ENCODE measurements at regions not wholly inside any gene's neighbourhood (a gene's known extent, or its start where the extent isn't known, plus 50 kb on each side); places are given as distances from the start of the nearest gene placed in this dataset.
"Not testable (repeated sequence)": the region's sequence is repeated elsewhere in the genome, so short reads cannot be mapped to it uniquely, and the experiment has no call there.

DNA sequence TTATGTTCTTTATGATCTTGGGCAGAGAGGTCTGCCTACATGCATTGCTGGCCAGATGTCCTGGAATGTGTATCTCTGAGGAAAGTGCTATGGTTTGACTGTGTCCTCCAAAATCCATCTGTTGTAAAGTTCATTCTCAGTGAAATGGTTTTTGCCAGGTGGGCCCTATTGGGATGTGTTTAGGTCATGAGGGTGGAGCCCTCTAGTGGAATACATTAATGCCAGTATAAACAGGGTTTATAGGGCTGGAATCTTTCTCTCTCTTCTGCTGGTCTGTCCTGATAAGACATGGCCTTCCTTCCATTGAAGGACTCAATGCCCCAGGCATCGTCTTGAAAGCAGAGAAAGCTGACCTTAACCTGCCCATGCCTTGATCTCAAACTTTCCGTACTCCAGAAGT, 258.5 kb downstream of the RPIA start:
- no peak for DNase-seq (ENCODE audit: low read depth)
- TF ChIP-seq, protein P1, sequence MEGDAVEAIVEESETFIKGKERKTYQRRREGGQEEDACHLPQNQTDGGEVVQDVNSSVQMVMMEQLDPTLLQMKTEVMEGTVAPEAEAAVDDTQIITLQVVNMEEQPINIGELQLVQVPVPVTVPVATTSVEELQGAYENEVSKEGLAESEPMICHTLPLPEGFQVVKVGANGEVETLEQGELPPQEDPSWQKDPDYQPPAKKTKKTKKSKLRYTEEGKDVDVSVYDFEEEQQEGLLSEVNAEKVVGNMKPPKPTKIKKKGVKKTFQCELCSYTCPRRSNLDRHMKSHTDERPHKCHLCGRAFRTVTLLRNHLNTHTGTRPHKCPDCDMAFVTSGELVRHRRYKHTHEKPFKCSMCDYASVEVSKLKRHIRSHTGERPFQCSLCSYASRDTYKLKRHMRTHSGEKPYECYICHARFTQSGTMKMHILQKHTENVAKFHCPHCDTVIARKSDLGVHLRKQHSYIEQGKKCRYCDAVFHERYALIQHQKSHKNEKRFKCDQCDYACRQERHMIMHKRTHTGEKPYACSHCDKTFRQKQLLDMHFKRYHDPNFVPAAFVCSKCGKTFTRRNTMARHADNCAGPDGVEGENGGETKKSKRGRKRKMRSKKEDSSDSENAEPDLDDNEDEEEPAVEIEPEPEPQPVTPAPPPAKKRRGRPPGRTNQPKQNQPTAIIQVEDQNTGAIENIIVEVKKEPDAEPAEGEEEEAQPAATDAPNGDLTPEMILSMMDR (IDR thresholded peaks at IDR 0.05; ENCODE audit: low read depth, low read length, missing control alignments) = no peak
- H3K4me3 ChIP-seq (ENCODE audit: low read depth, low read length) = no peak overlapping the region

DNA sequence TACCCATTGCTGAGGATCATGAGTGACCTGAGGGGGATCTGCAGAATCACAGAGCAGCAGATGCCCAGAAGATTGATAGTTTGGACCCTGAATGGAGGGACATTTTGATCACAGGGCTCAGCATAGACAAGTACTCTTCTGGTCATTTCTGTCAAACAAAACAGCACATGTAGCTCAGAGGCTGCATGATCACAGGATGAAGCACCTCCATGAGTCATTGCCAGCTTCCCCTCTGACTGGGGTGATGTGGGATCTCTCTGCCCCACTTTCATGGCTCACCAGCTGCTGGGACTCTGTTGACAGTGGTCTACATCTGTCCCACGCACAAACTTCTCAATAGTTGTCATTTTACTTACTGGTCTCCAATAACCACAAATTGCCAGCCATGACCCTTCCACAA, 264.1 kb downstream of the RPIA start:
- DNase-seq (ENCODE audit: low read depth) = no peak
- TF ChIP-seq, protein P1 (IDR thresholded peaks at IDR 0.05; ENCODE audit: low read depth, low read length, missing control alignments) = no peak
- no peak overlapping the region for H3K4me3 ChIP-seq (ENCODE audit: low read depth, low read length)

DNA sequence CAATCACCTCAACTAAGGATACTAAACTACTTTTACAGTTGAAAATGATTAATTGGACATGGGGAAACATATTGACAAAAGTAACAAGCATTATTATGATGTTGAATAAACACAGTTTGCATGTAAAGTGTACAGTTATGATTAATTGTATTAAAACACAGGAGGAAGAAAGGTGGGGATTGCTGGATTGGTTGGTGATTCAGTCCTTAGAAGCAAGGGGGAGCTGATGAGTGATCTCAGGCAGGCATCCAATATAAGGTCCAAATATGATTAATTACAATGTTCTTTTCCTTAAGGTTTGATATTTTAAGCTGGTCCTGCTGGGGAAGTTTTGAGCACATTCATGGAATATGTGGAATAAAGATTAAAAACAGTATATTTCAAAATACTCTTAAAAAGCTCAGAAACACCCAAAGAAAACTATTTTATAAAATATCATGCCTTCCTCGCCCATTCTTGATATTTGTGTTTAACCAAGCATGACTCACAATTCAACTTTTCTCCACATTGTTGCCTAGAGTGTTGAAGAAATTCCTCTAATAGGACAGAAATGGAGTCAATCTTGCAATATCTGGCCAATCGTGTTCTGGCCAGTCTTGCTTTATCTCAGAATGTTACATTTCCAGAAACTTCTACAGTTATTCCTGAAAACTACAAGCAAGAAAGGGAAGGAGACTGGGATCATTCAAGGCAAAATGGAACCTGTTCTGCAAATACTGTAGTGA, 268.2 kb downstream of the RPIA start:
- no peak overlapping the region for H3K4me3 ChIP-seq (ENCODE audit: low read depth, low read length)
- DNase-seq (ENCODE audit: low read depth) = no peak
- TF ChIP-seq, protein P1 (IDR thresholded peaks at IDR 0.05; ENCODE audit: low read depth, low read length, missing control alignments) = no peak

DNA sequence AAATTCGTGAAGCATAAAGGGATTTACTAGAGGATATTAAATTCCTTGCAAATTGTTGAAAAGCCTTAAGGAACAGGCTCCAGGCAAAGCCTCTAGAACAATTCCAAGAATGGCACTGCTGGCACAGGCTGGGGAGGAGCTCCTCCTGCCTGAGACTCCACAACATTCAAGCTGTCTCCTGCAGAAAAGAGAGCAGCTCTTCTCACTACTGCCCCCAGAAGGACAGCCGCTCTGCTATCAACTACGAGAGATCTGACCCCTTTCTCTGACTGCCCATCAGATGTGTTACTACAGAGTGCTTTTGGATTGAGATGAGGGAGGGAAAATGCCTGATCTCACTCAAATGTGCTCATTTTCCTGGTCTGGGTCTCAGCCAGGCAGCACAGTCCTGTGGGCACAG, 269.9 kb downstream of the RPIA start:
- DNase-seq (ENCODE audit: low read depth); H3K4me3 ChIP-seq (ENCODE audit: low read depth, low read length): not testable (repeated sequence)

DNA sequence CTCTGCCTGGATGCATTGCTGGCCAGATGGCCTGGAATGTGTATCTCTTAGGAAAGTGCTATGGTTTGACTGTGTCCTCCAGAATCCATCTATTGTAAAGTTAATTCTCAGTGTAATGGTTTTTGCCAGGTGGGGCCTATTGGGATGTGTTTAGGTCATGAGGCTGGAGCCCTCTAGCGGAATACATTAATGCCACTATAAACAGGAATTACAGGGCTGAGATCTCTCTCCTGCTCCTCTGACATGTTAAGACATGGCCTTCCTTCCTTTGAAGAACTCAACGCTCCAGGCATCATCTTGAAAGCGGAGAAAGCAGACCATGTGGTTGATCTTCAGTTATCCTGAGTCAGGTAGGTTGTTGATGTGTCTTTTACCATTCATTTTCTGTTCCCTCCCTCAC, 276.4 kb downstream of the RPIA start:
- no peak overlapping the region for H3K4me3 ChIP-seq (ENCODE audit: low read depth, low read length)
- TF ChIP-seq, protein P1 (IDR thresholded peaks at IDR 0.05; ENCODE audit: low read depth, low read length, missing control alignments) = no peak
- no peak for DNase-seq (ENCODE audit: low read depth)

DNA sequence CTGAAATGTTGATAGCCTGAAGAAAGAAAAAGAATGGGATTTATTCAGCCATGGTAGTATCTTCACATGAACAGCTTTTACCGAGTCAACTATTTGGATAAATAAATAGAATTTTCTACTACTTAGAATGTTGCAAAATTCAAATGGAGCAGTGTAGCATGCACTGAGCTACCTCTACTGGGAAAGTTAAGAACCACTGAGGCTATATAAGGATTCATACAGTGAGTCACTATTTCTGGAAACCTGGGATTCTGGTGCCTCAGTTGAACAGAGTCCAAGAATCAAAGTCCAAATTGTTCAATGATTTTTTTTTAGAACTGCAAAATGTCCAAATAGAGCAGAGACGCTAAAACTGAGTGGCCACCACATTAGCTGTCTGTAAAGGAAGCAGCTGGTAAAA, 286.5 kb downstream of the RPIA start:
- not testable (repeated sequence) for H3K4me3 ChIP-seq (ENCODE audit: low read depth, low read length)

DNA sequence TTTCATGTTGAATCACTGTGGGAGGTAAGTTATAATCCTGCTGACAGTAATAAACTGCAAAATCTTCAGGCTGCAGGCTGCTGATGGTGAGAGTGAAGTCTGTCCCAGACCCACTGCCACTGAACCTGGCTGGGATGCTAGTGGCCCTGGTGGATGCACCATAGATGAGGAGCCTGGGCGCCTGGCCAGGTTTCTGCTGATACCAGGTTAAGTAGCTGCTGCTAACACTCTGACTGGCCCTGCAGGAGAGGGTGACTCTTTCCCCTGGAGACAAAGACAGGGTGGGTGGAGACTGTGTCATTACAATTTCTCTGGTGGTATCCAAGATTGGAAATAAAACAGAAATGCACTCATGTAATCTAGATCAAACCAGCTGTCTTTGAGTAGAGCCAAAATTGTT, 287.0 kb downstream of the RPIA start:
- not testable (repeated sequence) for DNase-seq (ENCODE audit: low read depth); H3K4me3 ChIP-seq (ENCODE audit: low read depth, low read length)

More for the DNA sequence above, 286.5 kb downstream of the RPIA start:
- DNase-seq (ENCODE audit: low read depth) = not testable (repeated sequence)

DNA sequence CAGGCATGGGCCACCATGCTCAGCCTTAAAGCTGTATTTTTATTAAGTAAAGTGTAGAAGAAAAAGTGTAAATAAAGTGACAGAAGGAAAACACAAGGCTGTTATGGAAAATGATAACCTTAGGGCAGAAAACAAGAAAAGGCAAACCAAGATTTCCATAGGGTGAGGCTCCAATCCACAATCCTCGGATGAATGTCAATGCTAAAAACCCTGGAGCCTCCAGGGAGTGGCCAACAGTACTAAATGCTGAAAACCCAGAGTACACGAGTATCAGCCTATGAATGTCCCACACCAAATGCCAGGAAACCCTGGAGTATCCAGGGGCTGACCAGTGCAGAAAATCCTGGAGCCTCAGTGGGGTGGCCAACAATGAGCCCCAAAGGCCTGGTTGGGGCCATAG, 292.6 kb downstream of the RPIA start:
- not testable (repeated sequence) for DNase-seq (ENCODE audit: low read depth)

DNA sequence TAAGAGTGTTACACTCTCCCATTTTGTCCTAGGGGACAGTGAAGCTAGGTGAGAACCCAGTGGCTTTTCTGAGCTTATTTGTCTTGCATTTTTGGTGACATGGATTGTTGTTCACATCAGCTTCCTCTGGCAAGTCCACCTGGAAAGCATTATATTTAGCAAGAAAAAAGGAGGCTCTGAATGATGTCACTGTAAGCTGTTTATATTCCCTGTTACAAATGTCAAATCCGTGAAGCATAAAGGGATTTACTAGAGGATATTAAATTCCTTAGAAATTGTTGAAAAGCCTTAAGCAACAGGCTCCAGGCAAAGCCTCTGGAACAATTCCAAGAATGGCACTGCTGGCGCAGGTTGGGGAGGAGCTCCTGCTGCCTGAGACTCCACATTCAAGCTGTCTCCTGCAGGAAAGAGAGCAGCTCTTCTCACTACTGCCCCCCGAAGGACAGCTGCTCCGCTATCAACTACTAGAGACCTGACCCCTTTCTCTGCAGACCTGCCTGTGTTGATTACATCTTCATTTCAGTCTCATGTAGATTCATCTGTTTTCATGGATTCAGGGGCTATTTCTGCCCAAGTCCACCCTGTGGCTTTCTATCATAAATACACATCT, 295.4 kb downstream of the RPIA start:
- not testable (repeated sequence) for DNase-seq (ENCODE audit: low read depth); H3K4me3 ChIP-seq (ENCODE audit: low read depth, low read length)

More for the DNA sequence above, 292.6 kb downstream of the RPIA start:
- not testable (repeated sequence) for H3K4me3 ChIP-seq (ENCODE audit: low read depth, low read length)

DNA sequence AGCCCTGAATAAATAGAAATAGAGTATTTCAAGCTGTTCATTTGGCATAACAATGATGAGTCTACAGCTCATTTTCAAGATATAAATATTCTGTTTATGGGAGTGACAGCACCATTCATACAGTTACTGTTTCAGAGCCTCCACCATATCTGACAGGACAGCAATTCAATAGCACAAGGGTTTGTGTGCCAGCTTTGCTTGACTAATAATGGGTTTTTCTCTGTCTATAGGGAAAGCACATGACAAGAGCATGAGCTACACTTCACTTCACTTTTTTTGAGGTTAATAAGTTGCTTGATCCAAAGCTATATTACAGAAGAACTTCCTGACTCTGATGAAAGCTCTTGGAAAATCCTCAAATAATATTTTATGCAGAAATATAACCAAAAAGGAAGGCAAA, 297.1 kb downstream of the RPIA start:
- H3K4me3 ChIP-seq (ENCODE audit: low read depth, low read length); DNase-seq (ENCODE audit: low read depth): not testable (repeated sequence)

DNA sequence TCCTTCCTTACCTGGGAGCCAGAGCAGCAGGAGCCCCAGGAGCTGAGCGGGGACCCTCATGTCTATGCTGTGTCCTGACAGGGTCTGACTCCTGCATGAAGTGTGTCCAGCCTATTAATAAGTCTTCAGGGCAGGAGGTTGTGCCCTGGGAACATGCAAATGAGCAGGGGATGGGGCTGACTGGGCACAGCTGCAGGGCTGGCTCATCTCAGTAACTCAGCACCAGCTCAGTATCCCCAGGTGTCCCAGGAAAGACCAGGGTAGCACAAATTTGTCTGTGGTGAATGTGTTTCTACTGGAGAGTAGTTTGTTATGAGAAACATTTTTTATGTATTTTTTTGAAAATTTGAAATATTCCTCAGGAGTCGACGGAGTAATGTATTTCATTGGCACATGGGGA, 301.3 kb downstream of the RPIA start:
- not testable (repeated sequence) for H3K4me3 ChIP-seq (ENCODE audit: low read depth, low read length); DNase-seq (ENCODE audit: low read depth)

DNA sequence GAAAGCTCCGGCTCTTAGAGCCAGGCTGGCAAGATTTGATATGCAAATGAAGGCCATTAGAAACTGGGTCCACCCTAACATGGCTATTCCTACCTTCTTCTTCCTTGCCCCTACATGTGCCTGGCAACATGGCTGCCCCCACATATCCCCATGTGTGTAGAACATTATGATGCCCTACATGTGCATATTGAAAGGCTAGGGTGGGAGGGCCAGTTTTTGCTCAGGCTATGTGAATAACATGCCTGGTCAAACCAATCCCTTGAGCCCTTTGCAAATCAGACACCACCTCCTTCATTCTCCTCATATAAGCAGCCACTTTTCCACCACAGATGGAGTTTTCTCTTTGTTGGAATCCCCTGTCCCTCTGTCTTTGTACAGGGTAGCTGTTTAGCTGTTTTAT, 303.4 kb downstream of the RPIA start:
- DNase-seq (ENCODE audit: low read depth) = not testable (repeated sequence)

DNA sequence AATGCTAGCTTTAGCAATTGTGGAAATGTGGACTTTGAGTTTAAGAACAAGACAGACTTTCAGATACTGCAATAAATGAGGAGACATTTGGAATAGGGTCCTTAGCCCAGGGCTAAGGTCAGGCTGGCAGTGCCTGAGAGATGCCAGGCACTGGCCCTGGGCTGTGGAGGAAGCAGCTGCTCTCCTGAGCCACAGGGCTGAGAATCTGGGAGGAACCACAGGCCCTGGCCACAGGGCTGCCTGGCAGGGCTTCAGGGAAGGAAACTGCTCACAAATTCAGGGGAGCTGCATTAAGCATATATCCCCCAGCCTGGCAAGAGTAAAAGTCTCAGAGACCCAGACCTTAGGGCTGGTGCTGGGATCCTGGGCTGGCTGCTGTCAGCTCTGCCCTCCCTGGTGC, 305.1 kb downstream of the RPIA start:
- not testable (repeated sequence) for H3K4me3 ChIP-seq (ENCODE audit: low read depth, low read length); DNase-seq (ENCODE audit: low read depth)

More for the DNA sequence above, 303.4 kb downstream of the RPIA start:
- H3K4me3 ChIP-seq (ENCODE audit: low read depth, low read length) = not testable (repeated sequence)

All from GM12864 (cell line).